ENCODE measurements at regions not wholly inside any gene's neighbourhood (a gene's known extent, or its start where the extent isn't known, plus 50 kb on each side); places are given as distances from the start of the nearest gene placed in this dataset.

DNA sequence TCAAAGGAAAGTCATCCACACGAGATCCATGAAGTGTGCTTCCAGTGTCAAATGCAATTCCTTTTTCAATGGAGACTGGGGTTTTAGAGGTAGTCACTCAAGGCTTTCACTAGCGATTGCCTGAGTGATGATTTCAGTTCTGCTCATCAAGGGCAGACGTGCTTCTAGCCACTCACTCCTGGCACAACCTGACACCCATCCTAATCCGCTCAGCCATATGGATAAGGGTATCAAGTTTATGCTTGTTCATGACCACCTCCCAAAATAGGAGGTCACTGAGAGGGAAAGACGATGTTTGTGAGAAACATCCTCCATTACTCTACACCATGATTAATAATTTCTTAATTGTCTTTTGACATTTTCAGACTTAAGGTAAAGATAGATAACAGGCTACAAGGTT is 91.3 kb upstream of the HEY2 start:
- TF ChIP-seq, protein P1, sequence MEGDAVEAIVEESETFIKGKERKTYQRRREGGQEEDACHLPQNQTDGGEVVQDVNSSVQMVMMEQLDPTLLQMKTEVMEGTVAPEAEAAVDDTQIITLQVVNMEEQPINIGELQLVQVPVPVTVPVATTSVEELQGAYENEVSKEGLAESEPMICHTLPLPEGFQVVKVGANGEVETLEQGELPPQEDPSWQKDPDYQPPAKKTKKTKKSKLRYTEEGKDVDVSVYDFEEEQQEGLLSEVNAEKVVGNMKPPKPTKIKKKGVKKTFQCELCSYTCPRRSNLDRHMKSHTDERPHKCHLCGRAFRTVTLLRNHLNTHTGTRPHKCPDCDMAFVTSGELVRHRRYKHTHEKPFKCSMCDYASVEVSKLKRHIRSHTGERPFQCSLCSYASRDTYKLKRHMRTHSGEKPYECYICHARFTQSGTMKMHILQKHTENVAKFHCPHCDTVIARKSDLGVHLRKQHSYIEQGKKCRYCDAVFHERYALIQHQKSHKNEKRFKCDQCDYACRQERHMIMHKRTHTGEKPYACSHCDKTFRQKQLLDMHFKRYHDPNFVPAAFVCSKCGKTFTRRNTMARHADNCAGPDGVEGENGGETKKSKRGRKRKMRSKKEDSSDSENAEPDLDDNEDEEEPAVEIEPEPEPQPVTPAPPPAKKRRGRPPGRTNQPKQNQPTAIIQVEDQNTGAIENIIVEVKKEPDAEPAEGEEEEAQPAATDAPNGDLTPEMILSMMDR (conservative IDR thresholded peaks at IDR 0.05), result no peak
- TF ChIP-seq ZFX (IDR thresholded peaks at IDR 0.05), result no peak
- H3K27ac ChIP-seq, result no peak overlapping the region

GRCh38 chr6:125658759-125659431 is 90.5 kb upstream of the HEY2 start:
- TF ChIP-seq, protein P1 (conservative IDR thresholded peaks at IDR 0.05), result no peak
- no peak for TF ChIP-seq ZFX (IDR thresholded peaks at IDR 0.05)
- no peak overlapping the region for H3K27ac ChIP-seq

GRCh38 chr6:125659887-125660286 is 89.5 kb upstream of the HEY2 start:
- TF ChIP-seq ZFX (IDR thresholded peaks at IDR 0.05), result no peak
- TF ChIP-seq, protein P1 (conservative IDR thresholded peaks at IDR 0.05), result no peak
- no peak overlapping the region for H3K27ac ChIP-seq

DNA sequence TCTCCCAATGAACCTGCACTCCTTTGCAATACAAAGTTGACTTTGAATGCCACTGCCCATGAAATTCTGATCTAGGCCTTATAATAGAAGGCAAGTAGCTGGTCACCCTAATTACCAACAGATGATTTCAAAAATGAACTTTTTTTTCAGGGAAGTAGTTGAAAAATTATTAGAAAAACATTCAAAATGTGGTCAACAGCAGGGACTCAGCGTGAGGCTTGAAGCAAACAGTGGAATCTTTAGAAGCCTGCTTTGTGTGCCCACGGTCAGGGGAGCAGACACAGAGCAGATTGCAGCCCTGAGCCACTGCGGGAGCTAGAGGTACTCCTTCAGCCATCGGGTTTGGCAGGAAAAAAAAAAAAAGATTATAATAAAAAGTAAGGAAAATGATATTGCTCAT is 87.1 kb upstream of the HEY2 start:
- no peak overlapping the region for H3K27ac ChIP-seq
- TF ChIP-seq, protein P1 (conservative IDR thresholded peaks at IDR 0.05), result no peak
- TF ChIP-seq ZFX (IDR thresholded peaks at IDR 0.05), result no peak

DNA sequence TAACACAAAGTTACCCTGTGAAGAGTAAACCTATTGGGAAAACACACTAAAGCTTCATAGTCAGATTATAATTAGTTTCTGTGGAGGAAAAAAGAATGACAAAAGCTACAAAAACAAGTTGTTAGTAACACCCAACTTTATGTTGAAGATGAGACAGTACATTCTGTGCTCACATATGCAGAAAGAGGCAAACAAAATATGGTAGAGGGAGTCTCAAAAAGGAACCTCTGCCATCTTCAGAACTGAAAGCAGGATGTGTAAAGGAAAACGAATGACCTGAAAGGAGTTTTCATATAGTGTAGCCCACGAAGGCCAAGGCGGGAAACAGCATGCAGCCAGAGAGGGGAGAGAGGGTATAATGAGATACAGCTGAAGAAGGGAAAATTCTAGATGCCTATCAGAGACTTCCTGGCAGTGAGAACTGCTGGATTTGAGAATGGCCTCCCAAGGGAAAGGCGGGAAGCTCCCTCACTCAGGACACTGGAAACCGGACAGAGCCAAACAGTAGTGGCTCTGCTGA is 84.1 kb upstream of the HEY2 start:
- H3K27ac ChIP-seq, result no peak overlapping the region
- TF ChIP-seq ZFX (IDR thresholded peaks at IDR 0.05), result no peak
- TF ChIP-seq, protein P1 (conservative IDR thresholded peaks at IDR 0.05), result no peak

GRCh38 chr6:125667326-125667725 is 82.1 kb upstream of the HEY2 start:
- TF ChIP-seq, protein P1 (conservative IDR thresholded peaks at IDR 0.05), result no peak
- TF ChIP-seq ZFX (IDR thresholded peaks at IDR 0.05), result no peak
- H3K27ac ChIP-seq, result no peak overlapping the region

- TF ChIP-seq, protein P1 (conservative IDR thresholded peaks at IDR 0.05), result no peak
- TF ChIP-seq ZFX (IDR thresholded peaks at IDR 0.05), result no peak
- H3K27ac ChIP-seq, result no peak overlapping the region
Observed at GRCh38 chr6:125668071-125668470, 81.4 kb upstream of the HEY2 start.

Measured in C4-2B (cell line).